ENCODE measurements at regions not wholly inside any gene's neighbourhood (a gene's known extent, or its start where the extent isn't known, plus 50 kb on each side); places are given as distances from the start of the nearest gene placed in this dataset.

- no peak for DNase-seq
- no CpG with 5 or more reads among the region's 2 CpGs for WGBS (ENCODE audit: extremely low coverage, insufficient read length, low lambda C conversion rate)
- Histone ChIP-seq H4K5ac (ENCODE audit: insufficient read length, low read depth, low read length) (no peak overlapping the region), H2AK5ac (ENCODE audit: insufficient read length, low read length) (no peak overlapping the region), H3K23ac (ENCODE audit: insufficient read length, low read depth, low read length) (no peak overlapping the region), H3K79me1 (ENCODE audit: insufficient read depth, low read depth, low read length, poor library complexity, severe bottlenecking) (no peaks in the 10 kb centered on the region), H4K20me1 (ENCODE audit: control insufficient read depth, insufficient read depth, insufficient read length) (no peaks in the 10 kb centered on the region), H3K56ac (ENCODE audit: insufficient read length, low read depth, low read length) (no peak overlapping the region), H3K9ac (ENCODE audit: extremely low read depth, insufficient read length, low read length) (no peak overlapping the region), H3K4me2 (ENCODE audit: insufficient read depth, insufficient read length, low read length) (no peak overlapping the region), H2AFZ (ENCODE audit: low read length) (no peak overlapping the region), H4K8ac (replicated peaks; ENCODE audit: insufficient read length, low read depth, low read length) (no peak overlapping the region), H2BK20ac (ENCODE audit: low read depth, low read length, poor library complexity, severe bottlenecking) (no peak overlapping the region), H3K79me2 (ENCODE audit: insufficient read depth, low read length) (no peaks in the 10 kb centered on the region), H2BK120ac (ENCODE audit: low read depth, low read length, poor library complexity, severe bottlenecking) (no peak overlapping the region), H2BK12ac (ENCODE audit: insufficient read length, low read depth, low read length) (no peak overlapping the region), H2BK15ac (ENCODE audit: low read depth, low read length) (no peak overlapping the region), H2BK5ac (ENCODE audit: insufficient read length, low read length) (no peak overlapping the region), H4K91ac (ENCODE audit: insufficient read length, low read depth, low read length) (no peak overlapping the region), H3K4ac (ENCODE audit: low read depth, low read length) (no peak overlapping the region), H3K18ac (ENCODE audit: insufficient read length, low read depth, low read length) (no peak overlapping the region), H3T11ph (ENCODE audit: low read length) (no peak overlapping the region), H3K14ac (ENCODE audit: insufficient read depth, low read length) (no peak overlapping the region), H3K27ac (ENCODE audit: insufficient read length, low read depth, low read length) (no peak overlapping the region), H3K9me3 (ENCODE audit: control insufficient read depth, low read depth, low read length) (no peaks in the 10 kb centered on the region), H3K23me2 (ENCODE audit: insufficient read length, low read depth, low read length, poor library complexity, severe bottlenecking) (no peaks in the 10 kb centered on the region), H3K27me3 (ENCODE audit: insufficient read depth, low read length) (no peaks in the 10 kb centered on the region), H3K4me1 (ENCODE audit: insufficient read depth, low read length) (no peaks in the 10 kb centered on the region)
- Mint-ChIP-seq H3K27ac (no peak overlapping the region), H3K27me3 (ENCODE audit: low read depth) (no peaks in the 10 kb centered on the region), H3K4me1 (no peaks in the 10 kb centered on the region), H3K36me3 (ENCODE audit: insufficient read depth in 1 of 3, low read depth in 3 of 3) (no peaks in the 10 kb centered on the region), H3K9me3 (no peaks in the 10 kb centered on the region; a peak in 1 of 5 replicates), H3K4me3 (no peak overlapping the region)
- TF ChIP-seq CTCF (conservative IDR thresholded peaks at IDR 0.05): no peak
Measured at GRCh38 chr14:30381861-30382480, 177.0 kb upstream of the G2E3 start.

Measured in H9 (cell line).